ENCODE measurements at regions not wholly inside any gene's neighbourhood (a gene's known extent, or its start where the extent isn't known, plus 50 kb on each side); places are given as distances from the start of the nearest gene placed in this dataset.
"Not testable (repeated sequence)": the region's sequence is repeated elsewhere in the genome, so short reads cannot be mapped to it uniquely, and the experiment has no call there.

- no peak for DNase-seq
Observed at GRCh38 chr5:126098330-126099017, 324.7 kb upstream of the GRAMD2B start.

DNA sequence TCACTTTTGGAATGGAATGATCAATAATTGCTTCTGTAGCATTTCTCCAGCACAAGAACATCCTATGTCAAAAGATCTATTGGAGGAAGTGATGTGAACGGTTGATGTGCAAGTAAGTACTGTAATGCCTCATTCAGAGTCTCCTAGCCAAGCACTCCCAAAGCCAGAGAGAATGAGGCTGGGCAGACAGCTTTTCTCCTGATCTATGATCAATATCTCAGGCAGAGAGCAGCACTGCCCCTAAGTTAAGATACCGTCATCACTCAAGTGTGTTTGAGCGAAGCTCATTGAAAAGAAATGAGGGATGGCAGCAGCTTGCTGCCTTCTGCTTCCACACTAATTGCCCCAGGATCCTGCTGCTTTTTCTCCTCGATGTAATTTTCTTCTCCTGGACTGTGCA lies 324.1 kb upstream of the GRAMD2B start:
- DNase-seq: no peak

- no peak for DNase-seq
Observed at GRCh38 chr5:126100767-126101166, 322.4 kb upstream of the GRAMD2B start.

DNA sequence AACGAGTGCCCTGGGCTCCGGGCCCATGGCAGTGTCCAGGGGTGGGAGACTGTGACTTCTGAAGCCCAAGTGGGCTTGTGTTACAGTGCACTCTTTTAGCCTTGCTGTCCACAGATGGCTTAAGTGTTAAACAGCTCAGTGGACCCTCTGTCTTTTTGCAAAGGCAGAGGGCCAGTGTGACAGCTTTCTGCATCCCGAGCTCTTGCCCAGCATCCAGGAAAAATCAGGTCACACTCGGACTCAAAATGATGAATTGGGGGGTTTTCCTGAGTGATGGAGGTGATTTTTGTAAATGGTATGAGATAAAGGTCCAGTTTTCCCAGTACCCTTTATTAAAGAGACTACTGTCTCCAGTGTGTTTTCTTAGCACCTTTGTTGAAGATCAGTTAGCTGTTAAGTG lies 321.3 kb upstream of the GRAMD2B start:
- DNase-seq: no peak

- no peak for DNase-seq
Observed at GRCh38 chr5:126103050-126103449, 320.2 kb upstream of the GRAMD2B start.

GRCh38 chr5:126103868-126104267 lies 319.3 kb upstream of the GRAMD2B start:
- DNase-seq: no peak

DNA sequence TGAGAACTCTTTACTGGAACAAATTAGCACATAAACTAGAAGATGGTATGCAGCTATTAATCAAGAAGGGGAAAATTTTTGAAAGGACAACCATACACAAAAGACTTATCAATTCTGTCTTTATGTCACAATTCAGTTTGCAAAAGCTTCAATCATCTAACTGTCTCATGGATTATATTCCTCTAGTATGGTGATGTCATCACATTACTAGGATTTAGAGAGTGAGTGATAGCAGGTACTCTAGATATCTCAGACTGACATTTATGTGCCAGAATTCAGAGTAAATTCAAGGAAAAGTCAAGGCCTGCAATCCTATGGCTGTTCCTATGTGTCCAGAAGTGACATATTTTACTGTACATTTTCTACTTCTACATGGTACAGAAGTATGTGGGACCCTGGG lies 318.9 kb upstream of the GRAMD2B start:
- no peak for DNase-seq

DNA sequence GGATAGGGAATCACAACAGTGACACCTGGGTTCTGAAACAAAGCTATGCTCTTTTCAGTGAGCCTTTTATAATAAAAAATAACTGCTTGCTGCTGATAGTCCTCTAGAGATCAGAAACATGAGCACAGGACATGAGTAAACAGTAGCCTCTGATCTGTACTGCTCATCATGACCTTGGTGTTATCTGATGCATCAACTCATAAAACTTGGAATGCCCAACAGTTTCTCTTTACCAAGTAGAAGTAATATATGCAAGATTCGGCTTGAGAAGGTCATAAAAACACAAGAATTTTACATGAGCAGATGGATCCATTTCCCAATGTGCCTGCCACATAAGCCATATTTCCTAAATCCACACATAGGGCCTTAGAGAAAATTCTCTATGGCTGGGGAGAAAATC lies 318.3 kb upstream of the GRAMD2B start:
- DNase-seq: no peak

DNA sequence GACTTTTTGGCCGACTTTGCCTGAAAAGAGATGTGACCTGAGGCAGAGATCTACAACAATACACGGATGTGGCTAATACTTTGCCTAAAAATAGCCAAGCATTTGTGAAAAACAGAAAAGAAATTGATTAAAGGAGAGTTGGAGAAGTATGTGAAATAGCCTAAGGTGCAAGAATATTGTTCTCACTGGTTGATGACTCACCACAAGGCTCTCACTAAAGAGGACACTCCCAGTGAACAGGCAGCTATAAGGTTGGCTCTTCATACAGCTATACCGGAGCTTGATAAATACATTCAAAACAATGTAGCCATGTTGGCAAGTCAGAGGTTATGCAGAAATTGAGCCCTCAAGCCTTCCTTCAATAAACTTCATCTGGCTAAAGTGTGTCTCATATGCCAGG lies 317.2 kb upstream of the GRAMD2B start:
- no peak for DNase-seq

GRCh38 chr5:126107381-126107780 lies 315.8 kb upstream of the GRAMD2B start:
- DNase-seq: no peak

DNA sequence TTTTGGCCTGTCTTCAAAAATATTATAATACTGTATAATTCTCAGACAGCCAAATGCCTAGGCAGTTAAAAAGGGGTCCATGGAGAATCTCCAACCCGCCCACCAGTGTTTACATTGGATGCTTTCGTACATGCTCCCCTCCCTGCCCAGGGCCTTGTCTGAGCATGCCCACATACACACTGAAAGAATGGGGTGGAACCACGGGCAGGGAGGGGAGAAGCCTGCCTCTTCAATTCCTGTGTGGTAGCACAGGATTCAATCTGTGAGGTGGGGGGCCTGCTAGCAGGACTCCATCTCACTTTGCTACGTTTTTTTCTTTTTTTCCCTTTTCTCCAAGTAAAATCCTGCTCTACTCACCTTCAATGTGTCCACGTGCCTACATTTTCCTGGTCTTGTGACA lies 314.7 kb upstream of the GRAMD2B start:
- DNase-seq: no peak

GRCh38 chr5:126115059-126115629 lies 308.1 kb upstream of the GRAMD2B start:
- no peak for DNase-seq

DNA sequence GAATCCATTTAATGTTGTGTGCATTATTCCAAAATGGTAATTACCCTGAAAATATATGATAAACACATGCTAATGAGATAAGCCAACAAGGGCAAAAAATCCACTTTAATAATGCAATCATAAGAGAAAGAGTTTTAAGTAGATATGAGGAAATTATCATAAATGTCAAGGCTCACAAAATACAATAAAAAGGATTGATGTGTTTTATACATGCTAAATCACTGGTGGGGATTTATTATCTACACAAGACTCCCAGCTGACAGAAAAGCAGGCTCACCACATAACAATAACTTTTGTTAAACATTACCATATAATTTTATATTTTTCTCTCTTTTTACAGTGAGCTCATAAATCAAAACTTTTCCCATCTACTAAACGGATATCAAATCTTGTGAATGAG lies 306.2 kb upstream of the GRAMD2B start:
- DNase-seq: no peak

- no peak for DNase-seq
Observed at GRCh38 chr5:126119887-126120442, 303.2 kb upstream of the GRAMD2B start.

- DNase-seq: no peak
Observed at GRCh38 chr5:126120939-126121338, 302.3 kb upstream of the GRAMD2B start.

- DNase-seq: no peak
Observed at GRCh38 chr5:126122942-126123341, 300.3 kb upstream of the GRAMD2B start.

- no peak for DNase-seq
Observed at GRCh38 chr5:126124706-126125345, 298.4 kb upstream of the GRAMD2B start.

DNA sequence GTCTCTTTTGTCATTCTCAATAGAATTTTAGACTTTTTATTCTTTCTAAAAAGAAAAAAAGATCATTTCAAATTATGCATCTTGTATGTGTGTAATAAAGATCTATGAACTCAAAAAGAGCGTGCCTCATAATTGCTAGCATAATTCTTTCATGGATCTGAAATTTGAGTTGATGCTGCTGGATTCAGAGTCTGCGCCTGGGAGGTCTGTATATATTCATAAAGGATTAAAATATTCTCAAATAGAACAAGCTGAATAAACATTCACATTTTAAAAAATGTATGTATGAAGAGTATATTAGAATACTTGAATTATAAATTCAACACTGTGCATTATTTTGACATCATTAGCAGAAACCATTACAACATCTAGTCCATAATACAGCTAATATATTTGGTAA lies 297.8 kb upstream of the GRAMD2B start:
- DNase-seq: no peak

DNA sequence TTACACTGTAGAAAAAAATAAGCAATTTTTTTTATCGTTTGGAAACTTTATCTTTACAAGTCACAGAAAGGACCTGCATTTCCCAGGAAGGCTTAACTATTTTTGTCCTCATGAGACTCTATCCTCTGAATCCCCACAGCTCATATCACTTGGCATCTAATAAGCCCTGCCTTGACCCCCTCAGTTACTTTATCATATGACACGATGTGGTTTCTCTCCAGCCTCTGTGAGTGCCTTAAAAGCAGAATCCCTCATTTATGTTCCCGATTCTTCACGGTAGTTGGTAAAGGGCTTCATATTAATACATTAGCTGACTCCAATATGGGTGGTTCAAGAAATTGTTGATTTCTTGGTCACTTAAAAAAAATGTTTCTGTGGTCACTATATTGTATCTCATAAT lies 296.6 kb upstream of the GRAMD2B start:
- DNase-seq: no peak

- not testable (repeated sequence) for DNase-seq
Observed at GRCh38 chr5:126127371-126127770, 295.8 kb upstream of the GRAMD2B start.

DNA sequence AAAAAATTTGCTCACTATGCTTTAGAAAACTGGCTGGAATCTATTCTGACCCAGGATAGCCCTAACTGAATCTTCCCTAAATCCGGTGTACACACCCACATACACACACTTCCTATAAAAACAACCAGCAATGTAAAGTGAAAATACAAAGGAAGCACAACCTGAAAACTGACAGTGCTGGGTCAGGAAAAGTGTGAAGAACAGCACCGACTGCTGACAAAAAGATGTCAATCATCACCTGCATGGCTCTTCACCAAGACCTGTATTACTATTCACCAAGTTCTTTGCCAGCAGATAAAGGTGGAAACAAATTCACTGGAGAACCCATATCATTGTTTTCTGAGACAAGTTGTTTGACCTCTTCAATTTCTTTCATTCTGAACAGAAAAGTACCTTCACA lies 293.8 kb upstream of the GRAMD2B start:
- no peak for DNase-seq

DNA sequence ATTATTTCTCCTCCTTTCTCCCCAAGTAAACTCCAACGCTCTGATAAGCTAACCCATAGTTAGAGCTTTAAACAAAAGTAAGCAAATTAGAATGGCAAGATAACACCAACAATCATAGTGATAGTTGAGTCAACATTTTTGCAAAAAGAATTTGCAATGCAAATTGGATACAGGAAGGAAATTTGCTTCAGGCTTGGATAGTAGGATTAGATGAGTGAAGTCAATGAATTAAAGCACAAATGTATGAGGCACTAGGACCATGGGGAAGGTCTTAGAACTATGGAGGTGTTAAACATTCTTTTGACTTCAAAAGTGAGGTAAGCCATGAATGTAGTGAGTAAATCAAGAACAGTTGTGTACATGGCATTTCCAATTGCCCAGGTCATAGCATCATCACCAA lies 289.8 kb upstream of the GRAMD2B start:
- no peak for DNase-seq

DNA sequence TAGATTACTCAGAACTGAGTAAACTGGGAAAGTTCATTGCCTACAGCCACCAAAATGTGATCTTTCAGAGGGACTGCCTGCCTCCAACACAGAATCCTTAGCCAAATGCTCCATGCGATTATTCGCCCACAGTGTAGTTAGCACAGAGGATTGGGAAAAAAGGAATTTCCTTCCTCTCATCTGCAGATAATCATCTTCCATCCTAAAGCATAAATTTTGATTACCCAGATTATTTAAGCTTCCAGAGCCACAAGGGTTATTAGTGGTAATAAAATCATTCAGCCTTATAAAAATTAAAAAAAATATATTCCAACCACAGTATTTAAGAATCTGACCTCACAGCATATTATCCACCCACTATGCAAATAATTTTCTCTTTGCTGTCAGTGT lies 285.3 kb upstream of the GRAMD2B start:
- no peak for DNase-seq

GRCh38 chr5:126138281-126138931 lies 284.8 kb upstream of the GRAMD2B start:
- DNase-seq: no peak
